ENCODE measurements at regions not wholly inside any gene's neighbourhood (a gene's known extent, or its start where the extent isn't known, plus 50 kb on each side); places are given as distances from the start of the nearest gene placed in this dataset.

DNA sequence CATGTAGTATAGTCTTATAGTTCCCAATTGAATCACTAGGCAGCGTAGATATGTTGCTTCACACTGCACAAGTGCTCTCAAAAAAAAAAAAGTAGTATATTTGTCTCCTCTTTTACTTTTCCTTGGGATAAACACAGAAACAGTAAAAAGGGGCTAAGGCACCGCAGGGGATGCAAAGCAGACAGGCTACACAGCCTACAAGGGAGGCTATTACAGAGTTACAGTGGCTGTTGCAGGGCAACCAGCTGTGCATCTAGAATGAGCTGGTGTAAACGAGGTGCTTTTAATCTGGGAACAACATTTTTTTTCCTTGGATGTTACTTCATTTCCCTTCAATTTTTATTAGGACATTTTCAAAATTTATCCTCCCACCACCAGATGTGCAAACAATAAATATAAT lies 1934.7 kb upstream of the CELF4 start:
- no peak for DNase-seq
- intact Hi-C loops (cut with DNase I) = no loop called here
- Histone ChIP-seq H3K27ac (no peak overlapping the region), H3K9me3 (no peaks in the 10 kb centered on the region), H3K27me3 (no peaks in the 10 kb centered on the region), H3K4me3 (no peak overlapping the region), H3K4me1 (no peaks in the 10 kb centered on the region), H3K36me3 (no peaks in the 10 kb centered on the region)
- WGBS (ENCODE audit: insufficient coverage, low coverage, low lambda C conversion rate, missing lambda C conversion rate) = 70% methylated on average over 3 of the region's 3 CpGs
- ATAC-seq = no peak
- TF ChIP-seq POLR2A (IDR thresholded peaks at IDR 0.05) = no peak
- TF ChIP-seq, protein P1, sequence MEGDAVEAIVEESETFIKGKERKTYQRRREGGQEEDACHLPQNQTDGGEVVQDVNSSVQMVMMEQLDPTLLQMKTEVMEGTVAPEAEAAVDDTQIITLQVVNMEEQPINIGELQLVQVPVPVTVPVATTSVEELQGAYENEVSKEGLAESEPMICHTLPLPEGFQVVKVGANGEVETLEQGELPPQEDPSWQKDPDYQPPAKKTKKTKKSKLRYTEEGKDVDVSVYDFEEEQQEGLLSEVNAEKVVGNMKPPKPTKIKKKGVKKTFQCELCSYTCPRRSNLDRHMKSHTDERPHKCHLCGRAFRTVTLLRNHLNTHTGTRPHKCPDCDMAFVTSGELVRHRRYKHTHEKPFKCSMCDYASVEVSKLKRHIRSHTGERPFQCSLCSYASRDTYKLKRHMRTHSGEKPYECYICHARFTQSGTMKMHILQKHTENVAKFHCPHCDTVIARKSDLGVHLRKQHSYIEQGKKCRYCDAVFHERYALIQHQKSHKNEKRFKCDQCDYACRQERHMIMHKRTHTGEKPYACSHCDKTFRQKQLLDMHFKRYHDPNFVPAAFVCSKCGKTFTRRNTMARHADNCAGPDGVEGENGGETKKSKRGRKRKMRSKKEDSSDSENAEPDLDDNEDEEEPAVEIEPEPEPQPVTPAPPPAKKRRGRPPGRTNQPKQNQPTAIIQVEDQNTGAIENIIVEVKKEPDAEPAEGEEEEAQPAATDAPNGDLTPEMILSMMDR (IDR thresholded peaks at IDR 0.05) = no peak

DNA sequence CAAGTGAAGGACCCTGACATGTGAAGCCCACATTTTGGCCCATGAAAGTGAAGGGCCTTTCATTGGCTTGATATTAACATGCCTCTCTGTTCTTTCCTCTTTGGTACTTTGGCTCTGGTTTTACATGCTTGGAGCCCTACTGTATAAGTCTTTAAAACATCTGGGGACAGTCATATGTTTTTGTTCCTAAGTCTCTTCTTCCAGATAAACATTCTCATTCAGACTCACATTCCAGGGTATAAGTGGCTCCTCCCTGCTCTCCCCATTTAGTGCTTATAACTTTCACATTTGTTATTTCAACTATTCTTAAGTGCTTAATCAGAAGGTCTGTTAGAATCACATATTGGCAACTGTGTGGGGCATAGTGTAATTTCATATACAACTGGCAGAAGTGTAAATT lies 1932.2 kb upstream of the CELF4 start:
- Histone ChIP-seq H3K4me3 (no peak overlapping the region), H3K4me1 (no peaks in the 10 kb centered on the region), H3K9me3 (no peaks in the 10 kb centered on the region), H3K27ac (no peak overlapping the region), H3K36me3 (no peaks in the 10 kb centered on the region), H3K27me3 (no peaks in the 10 kb centered on the region)
- TF ChIP-seq POLR2A (IDR thresholded peaks at IDR 0.05) = no peak
- TF ChIP-seq, protein P1 (IDR thresholded peaks at IDR 0.05) = no peak
- DNase-seq = no peak
- intact Hi-C loops (cut with DNase I) = no loop called here
- no peak for ATAC-seq

DNA sequence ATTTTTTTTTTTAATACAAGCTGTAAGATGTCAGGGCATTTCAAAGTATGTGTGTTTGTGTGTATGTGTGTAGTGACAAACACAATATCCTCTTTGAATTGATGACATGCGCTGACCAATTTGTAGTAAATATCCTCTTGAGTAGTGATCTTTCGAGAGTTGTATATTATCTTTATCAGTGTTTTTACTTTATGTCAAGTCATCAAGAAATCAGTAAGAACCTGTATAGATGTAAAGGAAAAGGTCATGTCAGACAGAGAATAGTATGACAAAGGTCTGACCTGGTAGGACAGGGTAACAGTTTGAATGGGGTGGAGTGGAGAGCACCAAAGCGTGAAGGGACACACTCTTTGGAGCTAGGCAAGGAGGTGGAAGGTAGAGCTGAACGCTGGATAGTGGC lies 1931.4 kb upstream of the CELF4 start:
- Histone ChIP-seq H3K27me3 (no peaks in the 10 kb centered on the region), H3K4me3 (no peak overlapping the region), H3K4me1 (no peaks in the 10 kb centered on the region), H3K9me3 (no peaks in the 10 kb centered on the region), H3K36me3 (no peaks in the 10 kb centered on the region), H3K27ac (no peak overlapping the region)
- no peak for DNase-seq
- intact Hi-C loops (cut with DNase I) = no loop called here
- 65% methylated on average over 4 of the region's 4 CpGs for WGBS (ENCODE audit: insufficient coverage, low coverage, low lambda C conversion rate, missing lambda C conversion rate)
- no peak for ATAC-seq
- no peak for TF ChIP-seq POLR2A (IDR thresholded peaks at IDR 0.05)
- TF ChIP-seq, protein P1 (IDR thresholded peaks at IDR 0.05) = no peak

DNA sequence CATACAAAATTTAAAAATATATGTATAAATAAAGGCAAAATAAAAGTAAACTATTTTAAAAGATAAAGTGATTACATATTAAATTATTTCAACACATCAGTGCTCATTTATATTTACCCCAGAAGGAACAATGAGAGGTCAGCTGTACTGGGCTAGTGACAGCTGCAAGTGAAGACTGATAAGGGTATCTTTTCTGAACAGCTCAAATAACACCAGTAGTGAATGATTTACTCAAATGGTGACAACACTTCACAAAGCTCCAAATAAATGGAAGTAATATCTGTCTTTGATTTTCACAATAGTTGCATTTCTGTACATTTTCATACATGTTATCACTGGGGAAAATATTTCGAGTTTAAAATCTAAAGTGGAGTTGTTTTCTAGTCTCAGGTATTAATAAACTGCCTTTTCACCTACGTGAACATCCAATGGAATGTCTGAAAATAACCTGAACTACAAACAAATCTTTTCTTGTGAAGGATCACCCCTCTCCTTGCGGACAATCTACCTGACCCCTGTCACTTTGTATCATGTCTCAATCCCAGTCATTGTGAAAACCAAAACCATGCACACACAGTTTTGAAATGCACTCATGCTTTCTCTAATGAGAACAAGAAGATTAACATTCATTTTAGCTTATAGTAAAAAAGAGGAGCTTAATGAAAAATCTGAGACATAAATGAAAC lies 1928.8 kb upstream of the CELF4 start:
- peak; percentile 53 to 96 (median 76) for ATAC-seq
- 30% methylated on average over 3 of the region's 3 CpGs for WGBS (ENCODE audit: insufficient coverage, low coverage, low lambda C conversion rate, missing lambda C conversion rate)
- no peak overlapping the region for H3K4me3 ChIP-seq
- no peaks in the 10 kb centered on the region for H3K9me3 ChIP-seq
- no peak overlapping the region for H3K27ac ChIP-seq
- no peaks in the 10 kb centered on the region for H3K4me1 ChIP-seq
- no peaks in the 10 kb centered on the region for H3K27me3 ChIP-seq
- no peak for DNase-seq
- H3K36me3 ChIP-seq = no peaks in the 10 kb centered on the region
- intact Hi-C loops (cut with DNase I) = no loop called here
- TF ChIP-seq, protein P1 (IDR thresholded peaks at IDR 0.05) = no peak

DNA sequence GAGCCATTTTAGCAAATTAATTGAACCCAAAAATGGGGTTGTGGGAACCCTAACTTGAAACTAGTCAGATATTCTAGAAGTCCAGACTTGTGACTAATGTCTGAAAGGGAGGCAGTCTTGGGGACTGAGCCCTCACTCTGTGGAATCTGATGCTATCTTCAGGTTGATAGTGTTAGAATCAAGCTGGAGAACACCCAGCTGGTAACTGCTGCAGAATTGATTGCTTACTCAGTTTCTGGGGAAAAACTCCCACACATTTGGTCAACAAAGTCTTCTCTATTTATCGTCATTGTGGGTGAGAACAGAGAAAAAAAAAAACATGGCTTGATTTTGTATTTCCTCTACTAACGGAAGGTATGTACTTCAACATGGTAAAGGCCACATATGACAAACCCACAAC lies 1925.8 kb upstream of the CELF4 start:
- peak in 1 of 4 donors; percentile 66 for ATAC-seq
- Histone ChIP-seq H3K27me3 (no peaks in the 10 kb centered on the region), H3K4me3 (no peak overlapping the region), H3K9me3 (no peaks in the 10 kb centered on the region), H3K36me3 (no peaks in the 10 kb centered on the region), H3K27ac (no peak overlapping the region), H3K4me1 (no peaks in the 10 kb centered on the region)
- 25% methylated on average over 2 of the region's 2 CpGs for WGBS (ENCODE audit: insufficient coverage, low coverage, low lambda C conversion rate, missing lambda C conversion rate)
- no peak for DNase-seq
- intact Hi-C loops (cut with DNase I) = no loop called here
- TF ChIP-seq, protein P1 (IDR thresholded peaks at IDR 0.05) = no peak
- TF ChIP-seq POLR2A (IDR thresholded peaks at IDR 0.05) = no peak
